ENCODE measurements at regions not wholly inside any gene's neighbourhood (a gene's known extent, or its start where the extent isn't known, plus 50 kb on each side); places are given as distances from the start of the nearest gene placed in this dataset.

DNA sequence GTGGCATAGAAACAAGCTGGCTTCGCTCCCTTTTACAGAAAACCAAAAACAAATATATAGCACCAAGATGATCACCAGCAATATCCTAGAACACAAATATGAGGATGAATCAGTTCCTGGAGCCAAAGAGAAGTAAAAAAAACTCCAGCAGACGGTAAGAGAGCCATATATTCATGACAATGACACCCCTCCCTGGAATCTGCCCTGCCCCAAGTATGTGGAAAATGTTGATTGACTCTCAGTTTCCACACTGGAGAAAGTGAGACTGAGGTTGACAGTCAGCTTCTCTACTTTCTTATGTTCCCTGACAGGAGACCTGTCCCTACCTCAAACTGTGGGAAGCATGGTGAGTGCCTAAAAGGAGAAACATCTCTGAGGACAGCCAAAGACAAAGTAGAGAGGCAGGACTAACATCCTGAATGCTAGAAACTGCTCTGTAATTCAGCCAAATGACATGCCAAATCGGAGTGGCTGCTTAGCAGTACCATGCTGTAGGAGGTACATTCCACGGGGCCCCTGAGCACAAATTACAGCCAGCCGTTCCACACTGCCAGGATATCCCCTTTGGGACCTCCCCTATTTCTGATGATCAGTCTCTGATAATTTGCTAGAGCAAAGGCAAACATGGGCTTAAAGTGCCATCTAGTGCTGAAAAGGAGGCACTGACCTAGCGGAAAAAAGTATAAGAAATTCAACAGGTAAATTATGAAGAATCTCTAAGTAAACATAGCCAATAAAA is 424.0 kb upstream of the RGMB start:
- DNase-seq (ENCODE audit: low spot score), result no peak
- no peak overlapping the region for H3K4me3 ChIP-seq
- no peaks in the 10 kb centered on the region for H3K27me3 ChIP-seq (replicated peaks; ENCODE audit: insufficient read depth)
- no peaks in the 10 kb centered on the region for H3K4me1 ChIP-seq (ENCODE audit: control insufficient read depth in 1 of 2, low read depth in 2 of 2)
- TF ChIP-seq, protein P1, sequence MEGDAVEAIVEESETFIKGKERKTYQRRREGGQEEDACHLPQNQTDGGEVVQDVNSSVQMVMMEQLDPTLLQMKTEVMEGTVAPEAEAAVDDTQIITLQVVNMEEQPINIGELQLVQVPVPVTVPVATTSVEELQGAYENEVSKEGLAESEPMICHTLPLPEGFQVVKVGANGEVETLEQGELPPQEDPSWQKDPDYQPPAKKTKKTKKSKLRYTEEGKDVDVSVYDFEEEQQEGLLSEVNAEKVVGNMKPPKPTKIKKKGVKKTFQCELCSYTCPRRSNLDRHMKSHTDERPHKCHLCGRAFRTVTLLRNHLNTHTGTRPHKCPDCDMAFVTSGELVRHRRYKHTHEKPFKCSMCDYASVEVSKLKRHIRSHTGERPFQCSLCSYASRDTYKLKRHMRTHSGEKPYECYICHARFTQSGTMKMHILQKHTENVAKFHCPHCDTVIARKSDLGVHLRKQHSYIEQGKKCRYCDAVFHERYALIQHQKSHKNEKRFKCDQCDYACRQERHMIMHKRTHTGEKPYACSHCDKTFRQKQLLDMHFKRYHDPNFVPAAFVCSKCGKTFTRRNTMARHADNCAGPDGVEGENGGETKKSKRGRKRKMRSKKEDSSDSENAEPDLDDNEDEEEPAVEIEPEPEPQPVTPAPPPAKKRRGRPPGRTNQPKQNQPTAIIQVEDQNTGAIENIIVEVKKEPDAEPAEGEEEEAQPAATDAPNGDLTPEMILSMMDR (IDR thresholded peaks at IDR 0.05), result no peak
- no peak overlapping the region for H3K27ac ChIP-seq
- ATAC-seq (ENCODE audit: insufficient number of reproducible peaks, low FRiP score, low read depth), result no peak
- H3K36me3 ChIP-seq, result no peaks in the 10 kb centered on the region
- peaks cover 5% of the 10 kb centered on the region for H3K9me3 ChIP-seq

DNA sequence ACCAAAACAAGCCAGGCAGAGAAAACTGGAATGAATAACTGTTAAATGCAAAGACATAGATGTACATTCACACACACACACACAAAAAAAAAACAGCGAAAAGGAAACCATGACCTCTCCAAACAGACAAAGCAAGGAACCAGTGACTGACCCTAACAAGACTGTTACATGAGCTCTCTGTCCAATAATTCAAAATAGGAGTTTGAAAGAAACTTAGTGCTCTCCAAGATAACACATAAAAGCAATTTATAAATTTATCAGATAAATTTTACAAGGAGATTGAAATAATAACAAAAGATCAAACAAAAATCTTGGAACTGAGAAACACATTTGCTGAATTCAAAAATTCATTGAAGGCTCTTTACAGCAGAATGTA is 423.5 kb upstream of the RGMB start:
- Histone ChIP-seq H3K27me3 (replicated peaks; ENCODE audit: insufficient read depth) (no peaks in the 10 kb centered on the region), H3K36me3 (no peaks in the 10 kb centered on the region), H3K27ac (no peak overlapping the region), H3K4me3 (no peak overlapping the region), H3K4me1 (ENCODE audit: control insufficient read depth in 1 of 2, low read depth in 2 of 2) (no peaks in the 10 kb centered on the region), H3K9me3 (peaks cover 5% of the 10 kb centered on the region)
- TF ChIP-seq, protein P1 (IDR thresholded peaks at IDR 0.05), result no peak
- ATAC-seq (ENCODE audit: insufficient number of reproducible peaks, low FRiP score, low read depth) (no peak), DNase-seq (ENCODE audit: low spot score) (no peak)

DNA sequence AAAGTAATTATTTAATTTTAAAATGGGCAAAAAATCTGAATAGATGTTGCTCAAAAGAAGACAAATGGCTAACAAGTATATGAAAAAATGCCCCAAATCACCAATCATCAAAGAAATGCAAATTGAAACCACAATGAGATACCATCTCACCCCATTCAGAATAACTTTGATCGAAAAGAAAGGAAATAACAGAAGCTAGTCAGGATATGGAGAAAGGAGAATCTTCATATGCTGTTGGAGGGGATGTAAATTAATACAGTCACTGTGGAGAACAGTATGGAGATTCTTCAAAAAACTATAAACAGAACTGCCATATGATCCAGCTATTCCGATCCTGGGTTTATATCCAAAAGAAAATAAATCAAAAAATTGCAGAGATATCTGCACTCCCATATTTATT is 418.5 kb upstream of the RGMB start:
- Histone ChIP-seq H3K4me3 (no peak overlapping the region), H3K27me3 (replicated peaks; ENCODE audit: insufficient read depth) (no peaks in the 10 kb centered on the region)
- no peak for ATAC-seq (ENCODE audit: insufficient number of reproducible peaks, low FRiP score, low read depth)

DNA sequence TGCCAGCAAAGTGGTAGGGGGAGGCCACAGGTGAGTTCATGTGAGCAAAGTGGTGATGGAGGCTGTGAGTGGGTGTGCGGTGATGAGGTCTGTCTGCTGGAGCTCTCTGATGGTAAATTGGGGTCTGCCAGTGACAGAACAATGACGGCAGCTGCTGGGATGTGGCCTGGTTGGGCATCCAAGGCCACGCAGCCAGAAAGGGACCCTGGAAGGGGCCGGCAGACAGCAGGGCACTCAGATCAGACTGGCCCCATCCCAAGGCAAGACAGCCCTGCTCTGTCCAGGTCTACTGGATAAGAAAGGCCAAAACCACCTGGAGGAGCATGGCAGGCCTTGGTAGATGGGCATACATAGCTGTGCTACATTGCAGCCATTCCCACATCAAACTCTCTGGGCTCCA is 412.9 kb upstream of the RGMB start:
- no peak overlapping the region for H3K4me3 ChIP-seq
- DNase-seq (ENCODE audit: low spot score) (no peak), ATAC-seq (ENCODE audit: insufficient number of reproducible peaks, low FRiP score, low read depth) (no peak)
- no peaks in the 10 kb centered on the region for H3K4me1 ChIP-seq (ENCODE audit: control insufficient read depth in 1 of 2, low read depth in 2 of 2)
- no peaks in the 10 kb centered on the region for H3K9me3 ChIP-seq
- no peak overlapping the region for H3K27ac ChIP-seq
- TF ChIP-seq, protein P1 (IDR thresholded peaks at IDR 0.05), result no peak
- H3K27me3 ChIP-seq (replicated peaks; ENCODE audit: insufficient read depth), result no peaks in the 10 kb centered on the region
- H3K36me3 ChIP-seq, result no peaks in the 10 kb centered on the region

More for the DNA sequence above, 418.5 kb upstream of the RGMB start:
- no peak for DNase-seq (ENCODE audit: low spot score)
- Histone ChIP-seq H3K4me1 (ENCODE audit: control insufficient read depth in 1 of 2, low read depth in 2 of 2) (no peaks in the 10 kb centered on the region), H3K27ac (no peak overlapping the region), H3K36me3 (no peaks in the 10 kb centered on the region), H3K9me3 (peaks cover 4% of the 10 kb centered on the region)
- TF ChIP-seq, protein P1 (IDR thresholded peaks at IDR 0.05), result no peak

DNA sequence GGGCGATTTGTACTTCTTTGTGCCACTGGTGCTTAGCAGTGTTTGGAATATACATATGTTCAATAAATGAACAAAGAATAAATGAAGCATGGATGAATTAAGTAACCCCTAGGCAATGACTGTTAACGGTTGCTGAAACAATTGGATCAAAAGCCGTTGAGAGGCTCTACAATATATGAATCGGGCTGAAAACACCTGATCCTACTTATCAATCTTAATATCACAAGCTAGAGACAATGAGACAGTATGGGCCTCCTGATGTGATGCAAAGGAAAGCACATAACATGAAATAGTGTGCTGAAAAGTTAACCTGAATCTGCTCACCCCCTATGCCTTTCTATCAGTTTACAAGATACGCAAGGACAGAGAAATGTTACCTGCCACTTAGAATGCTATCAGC is 410.3 kb upstream of the RGMB start:
- Histone ChIP-seq H3K4me3 (no peak overlapping the region), H3K4me1 (ENCODE audit: control insufficient read depth in 1 of 2, low read depth in 2 of 2) (no peaks in the 10 kb centered on the region), H3K36me3 (no peaks in the 10 kb centered on the region), H3K9me3 (no peaks in the 10 kb centered on the region), H3K27ac (no peak overlapping the region), H3K27me3 (replicated peaks; ENCODE audit: insufficient read depth) (no peaks in the 10 kb centered on the region)
- ATAC-seq (ENCODE audit: insufficient number of reproducible peaks, low FRiP score, low read depth) (no peak), DNase-seq (ENCODE audit: low spot score) (no peak)
- TF ChIP-seq, protein P1 (IDR thresholded peaks at IDR 0.05), result no peak

All from thoracic aorta (tissue), 2 donors.